Dermis blood vessel endothelial cell (primary cell): ENCODE measurements at regions not wholly inside any gene's neighbourhood (a gene's known extent, or its start where the extent isn't known, plus 50 kb on each side); places are given as distances from the start of the nearest gene placed in this dataset.

Experiments
- DNase-seq: peaks from one replicate; pipeline ENCODE4 v3.0.0; 2010

- no peak for DNase-seq
Measured at GRCh38 chr10:118838364-118838763, 83.6 kb upstream of the CACUL1 start.

- DNase-seq = no peak
Measured at GRCh38 chr10:118839348-118839747, 84.6 kb upstream of the CACUL1 start.

GRCh38 chr10:118840071-118840775 is 85.5 kb upstream of the CACUL1 start:
- DNase-seq = peak; percentile 34

- DNase-seq = no peak
Measured at GRCh38 chr10:118840776-118841468, 86.2 kb upstream of the CACUL1 start.

- DNase-seq = no peak
Measured at GRCh38 chr10:118841881-118842605, 87.3 kb upstream of the CACUL1 start.

GRCh38 chr10:118842843-118843624 is 88.3 kb upstream of the CACUL1 start:
- no peak for DNase-seq

- no peak for DNase-seq
Measured at GRCh38 chr10:118843647-118844265, 89.0 kb upstream of the CACUL1 start.

- DNase-seq = no peak
Measured at GRCh38 chr10:118844731-118845521, 90.2 kb upstream of the CACUL1 start.

- no peak for DNase-seq
Measured at GRCh38 chr10:118845776-118846175, 91.0 kb upstream of the CACUL1 start.

GRCh38 chr10:118850418-118851061 is 95.8 kb upstream of the CACUL1 start:
- peak; percentile 73 for DNase-seq

GRCh38 chr10:118851062-118852035 is 96.6 kb upstream of the CACUL1 start:
- no peak for DNase-seq

GRCh38 chr10:118853916-118854315 is 99.1 kb upstream of the CACUL1 start:
- DNase-seq = no peak

GRCh38 chr10:118856106-118856505 is 101.3 kb upstream of the CACUL1 start:
- DNase-seq = no peak

- no peak for DNase-seq
Measured at GRCh38 chr10:118865998-118866693, 111.4 kb upstream of the CACUL1 start.

- no peak for DNase-seq
Measured at GRCh38 chr10:118867768-118868167, 113.0 kb upstream of the CACUL1 start.

- no peak for DNase-seq
Measured at GRCh38 chr10:118868589-118868988, 113.8 kb upstream of the CACUL1 start.

GRCh38 chr10:118870467-118871243 is 115.9 kb upstream of the CACUL1 start:
- peak; percentile 72 for DNase-seq

GRCh38 chr10:118871244-118871865 is 116.6 kb upstream of the CACUL1 start:
- DNase-seq = no peak
